Testis (tissue), 2 donors: ENCODE measurements at regions not wholly inside any gene's neighbourhood (a gene's known extent, or its start where the extent isn't known, plus 50 kb on each side); places are given as distances from the start of the nearest gene placed in this dataset.

Experiments used
- CTCF ChIP-seq, 3 experiments: fragments of 450-650 bp in 2 of 3; fragments of 200-600 bp in 1 of 3; sonication (generic) in 1 of 3; IDR thresholded peaks; one replicate each; pipeline ENCODE4 v1.5.1; 2016 to 2019; ENCODE audit warnings: antibody characterized with exemption in 3 of 3, mild to moderate bottlenecking in 2 of 3, moderate library complexity in 1 of 3
- POLR2A ChIP-seq: fragments of 450-650 bp; IDR thresholded peaks from one replicate; pipeline ENCODE4 v1.6.1; 2017; ENCODE audit warnings: antibody characterized with exemption, mild to moderate bottlenecking, moderate library complexity

- no peak for TF ChIP-seq CTCF (IDR thresholded peaks at IDR 0.05)
- no peak for TF ChIP-seq POLR2A
These were observed 78.5 kb upstream of the SPATA31D4 start for GRCh38 chr9:81849631-81850259.
